HPDE6-E6E7 (cell line): ENCODE measurements at regions not wholly inside any gene's neighbourhood (a gene's known extent, or its start where the extent isn't known, plus 50 kb on each side); places are given as distances from the start of the nearest gene placed in this dataset.
"Not testable (repeated sequence)": the region's sequence is repeated elsewhere in the genome, so short reads cannot be mapped to it uniquely, and the experiment has no call there.

Experiments
- DNase-seq: peaks from one replicate; pipeline ENCODE4 v3.0.0; 2011; ENCODE audit warnings: missing footprints; ENCODE audit errors: extremely low spot score

- DNase-seq = no peak
Observed at GRCh38 chr9:25261445-25261844, 416.8 kb downstream of the TUSC1 start.

- DNase-seq = no peak
Observed at GRCh38 chr9:25260046-25260445, 418.2 kb downstream of the TUSC1 start.

- DNase-seq = no peak
Observed at GRCh38 chr9:25255216-25255615, 423.0 kb downstream of the TUSC1 start.

- no peak for DNase-seq
Observed at GRCh38 chr9:25254051-25254450, 424.2 kb downstream of the TUSC1 start.

GRCh38 chr9:25241421-25241820 is 436.8 kb downstream of the TUSC1 start:
- DNase-seq = no peak

GRCh38 chr9:25226901-25227686 is 451.1 kb downstream of the TUSC1 start:
- DNase-seq = no peak

GRCh38 chr9:25225938-25226760 is 452.1 kb downstream of the TUSC1 start:
- no peak for DNase-seq

- no peak for DNase-seq
Observed at GRCh38 chr9:25224996-25225395, 453.2 kb downstream of the TUSC1 start.

GRCh38 chr9:25224309-25224708 is 453.9 kb downstream of the TUSC1 start:
- DNase-seq = no peak

GRCh38 chr9:25212361-25212760 is 465.9 kb downstream of the TUSC1 start:
- DNase-seq = no peak

GRCh38 chr9:25207402-25208195 is 470.6 kb downstream of the TUSC1 start:
- no peak for DNase-seq

- no peak for DNase-seq
Observed at GRCh38 chr9:25206027-25206426, 472.2 kb downstream of the TUSC1 start.

- no peak for DNase-seq
Observed at GRCh38 chr9:25205285-25205684, 473.0 kb downstream of the TUSC1 start.

- no peak for DNase-seq
Observed at GRCh38 chr9:25177858-25178257, 500.4 kb downstream of the TUSC1 start.

GRCh38 chr9:25129537-25129936 is 548.7 kb downstream of the TUSC1 start:
- no peak for DNase-seq

- no peak for DNase-seq
Observed at GRCh38 chr9:25121811-25122210, 556.4 kb downstream of the TUSC1 start.

GRCh38 chr9:25119041-25119440 is 559.2 kb downstream of the TUSC1 start:
- no peak for DNase-seq

- no peak for DNase-seq
Observed at GRCh38 chr9:25117791-25118190, 560.5 kb downstream of the TUSC1 start.

- not testable (repeated sequence) for DNase-seq
Observed at GRCh38 chr9:25102204-25102603, 556.5 kb upstream of the IZUMO3 start.

- peak; percentile 5 for DNase-seq
Observed at GRCh38 chr9:25094518-25094917, 548.8 kb upstream of the IZUMO3 start.

GRCh38 chr9:25078202-25078601 is 532.5 kb upstream of the IZUMO3 start:
- no peak for DNase-seq

- DNase-seq = no peak
Observed at GRCh38 chr9:25048098-25048724, 502.5 kb upstream of the IZUMO3 start.
